K562 (cell line): ENCODE measurements at regions not wholly inside any gene's neighbourhood (a gene's known extent, or its start where the extent isn't known, plus 50 kb on each side); places are given as distances from the start of the nearest gene placed in this dataset.
"Not testable (repeated sequence)": the region's sequence is repeated elsewhere in the genome, so short reads cannot be mapped to it uniquely, and the experiment has no call there.

Experiments used
- ATAC-seq: fragments of 200-7000 bp; cut with Tn5 transposase; 3 replicates; pipeline ENCODE4 v1.9.1; 2020; ENCODE audit warnings: moderate library complexity
- BruUV-seq: library from RNA; stranded (reverse); fragments of 400-500 nt; replicated peaks from 2 replicates; lab custom pipeline; 2021; lab: Mats Ljungman, UMichigan
- CTCF ChIA-PET: fragments of 300-600 bp; formaldehyde crosslinking; extraction: SDS; loops from one replicate; lab custom pipeline; 2021; ENCODE audit warnings: low intra/inter-chr PET ratio; lab: Yijun Ruan, JAX
- POLR2A ChIA-PET: fragments of 300-600, 350-650 bp; sonication (Branson Sonifier 250); formaldehyde crosslinking; extraction: SDS; loops from one replicate; lab custom pipeline; 2021; ENCODE audit warnings: antibody characterized with exemption, inconsistent platforms; lab: Yijun Ruan, JAX
- DNase-seq, 4 experiments: peaks; one replicate each; pipeline versions ENCODE4 v3.0.0 to v3.0.0-alpha.2; 2011 to 2018; ENCODE audit warnings: low spot score in 3 of 4, mixed read lengths in 3 of 4; ENCODE audit errors: extremely low read depth in 1 of 4
- FAIRE-seq: peaks from 2 replicates; lab custom pipeline; 2011; peaks lifted over from hg19 to GRCh38; lab: Jason Lieb, UNC
- H2AFZ ChIP-seq: 2 replicates; pipeline ENCODE4 v1.6.0; 2011; ENCODE audit warnings: low read depth, low read length, control low read depth, inconsistent platforms
- H3K27ac ChIP-seq: fragments of 200-600 bp; 3 replicates; pipeline ENCODE4 v1.8.0; 2011; ENCODE audit warnings: low read depth, mild to moderate bottlenecking, control low read depth, inconsistent platforms, low read length, moderate library complexity, mixed read lengths; ENCODE audit errors: extremely low read depth
- H3K27me3 ChIP-seq, 2 experiments: fragments of 300-600 bp in 1 of 2; 2 replicates in 1 of 2; 3 replicates in 1 of 2; pipeline versions ENCODE4 v1.6.0 to v1.8.0; 2011; ENCODE audit warnings: inconsistent platforms in 2 of 2, low read length in 2 of 2, mild to moderate bottlenecking in 1 of 2, mixed read lengths in 1 of 2, moderate library complexity in 1 of 2; ENCODE audit not compliant: control insufficient read depth in 2 of 2, insufficient read depth in 2 of 2
- H3K36me3 ChIP-seq: fragments of 300-600 bp; 3 replicates; pipeline ENCODE4 v1.8.0; 2011; ENCODE audit warnings: mild to moderate bottlenecking, low read length, inconsistent platforms; ENCODE audit not compliant: control insufficient read depth, insufficient read depth
- H3K4me1 ChIP-seq, 2 experiments: fragments of 200-600 bp in 1 of 2; replicated peaks in 1 of 2; 2 replicates in 1 of 2; 3 replicates in 1 of 2; pipeline versions ENCODE4 v1.5.1 to v1.8.0; 2011; ENCODE audit warnings: inconsistent platforms in 2 of 2, low read length in 2 of 2, mild to moderate bottlenecking in 1 of 2, mixed read lengths in 1 of 2, moderate library complexity in 1 of 2; ENCODE audit not compliant: control insufficient read depth in 2 of 2, insufficient read depth in 2 of 2
- H3K4me2 ChIP-seq: 2 replicates; pipeline ENCODE4 v1.6.1; 2011; ENCODE audit warnings: low read length, control low read depth, inconsistent platforms, mixed read lengths; ENCODE audit not compliant: insufficient read depth
- H3K4me3 ChIP-seq: fragments of 200-600 bp; sonication (generic), shearing (Covaris generic); 2 replicates; pipeline ENCODE4 v1.5.1; 2016; ENCODE audit warnings: control low read depth, inconsistent platforms
- H3K79me2 ChIP-seq: fragments of 200-600 bp; 3 replicates; pipeline ENCODE4 v1.8.0; 2011; ENCODE audit warnings: low read length, inconsistent platforms; ENCODE audit not compliant: control insufficient read depth, insufficient read depth
- H3K9ac ChIP-seq, 2 experiments: 2 replicates each; pipeline versions ENCODE4 v1.6.0 to v1.6.1; 2011; ENCODE audit warnings: low read depth in 2 of 2, low read length in 2 of 2, control low read depth in 1 of 2, inconsistent platforms in 1 of 2, mild to moderate bottlenecking in 1 of 2, mixed read lengths in 1 of 2; ENCODE audit not compliant: insufficient read depth in 1 of 2
- H3K9me1 ChIP-seq: one replicate; pipeline ENCODE4 v1.6.0; 2011; ENCODE audit warnings: inconsistent platforms, mild to moderate bottlenecking, low read length, moderate library complexity; ENCODE audit not compliant: control insufficient read depth, insufficient read depth
- H3K9me3 ChIP-seq: replicated peaks from 2 replicates; pipeline ENCODE4 v1.5.1; 2011; ENCODE audit warnings: low read depth, low read length, inconsistent platforms; ENCODE audit not compliant: control insufficient read depth, insufficient read depth
- H4K20me1 ChIP-seq: replicated peaks from 2 replicates; pipeline ENCODE4 v1.6.1; 2011; ENCODE audit warnings: low read length, inconsistent platforms, mixed read lengths; ENCODE audit not compliant: control insufficient read depth, insufficient read depth
- FIP1L1 ChIP-seq: fragments of 200-400 bp; formaldehyde crosslinking; IDR thresholded peaks from 2 replicates; pipeline ENCODE4 v1.6.1; 2018; ENCODE audit warnings: mild to moderate bottlenecking, low read depth, low read length; ENCODE audit not compliant: poor library complexity, severe bottlenecking
- POLR2B ChIP-seq: fragments of 450-650 bp; IDR thresholded peaks from 2 replicates; pipeline ENCODE4 v1.6.1; 2018; ENCODE audit warnings: low read depth; ENCODE audit not compliant: partially characterized antibody
- TEAD4 ChIP-seq, 2 experiments: sonication (generic) in 1 of 2; formaldehyde crosslinking in 1 of 2; IDR thresholded peaks; 2 replicates each; pipeline versions ENCODE4 v1.6.1 to v1.8.0; 2012 to 2022; ENCODE audit warnings: borderline replicate concordance in 1 of 2, inconsistent platforms in 1 of 2, low read length in 1 of 2, mild to moderate bottlenecking in 1 of 2, missing genetic modification reagents in 1 of 2
- ZFP36 ChIP-seq: fragments of 150-350 bp; IDR thresholded peaks from 2 replicates; pipeline ENCODE4 v1.6.1; 2018; ENCODE audit warnings: low read length, low read depth; ENCODE audit not compliant: partially characterized antibody
- ZNF133 ChIP-seq: fragments of 250-450 bp; sonication (Bioruptor Pico); IDR thresholded peaks from 2 replicates; pipeline ENCODE4 v1.4.0; 2020; ENCODE audit warnings: mild to moderate bottlenecking
- WGBS: fragments of 100-300 bp; shearing (Covaris generic); methylation state at CpG from one replicate; pipeline ENCODE4 v1.1.6; 2016; ENCODE audit warnings: low coverage, mixed read lengths; ENCODE audit not compliant: insufficient coverage; ENCODE audit errors: missing lambda C conversion rate; 5-methylcytosine and 5-hydroxymethylcytosine counted together
- in situ Hi-C: fragments of 300-500 bp; cut with MboI; formaldehyde crosslinking; loops from 4 replicates; pipeline ENCODE4 v1.15.0; 2018; ENCODE audit warnings: inconsistent platforms, mixed read lengths
- intact Hi-C: fragments of 100-400 bp; cut with micrococcal nuclease; formaldehyde crosslinking; loops from 2 replicates; pipeline ENCODE4 v1.14.2; 2022
- TF ChIP-seq, protein P1 (sequence below): fragments of 250-450 bp; sonication (Bioruptor Pico); IDR thresholded peaks from 2 replicates; pipeline ENCODE4 v1.5.0; 2021
- TF ChIP-seq, protein P2 (sequence below), 2 experiments: fragments of 450-650 bp; conservative IDR thresholded peaks; 2 replicates each; pipeline ENCODE4 v1.6.1; 2017; ENCODE audit warnings: mild to moderate bottlenecking in 2 of 2, moderate library complexity in 2 of 2
- TF ChIP-seq, protein P3 (sequence below): fragments of 450-650 bp; IDR thresholded peaks from 2 replicates; pipeline ENCODE4 v1.6.1; 2016; ENCODE audit warnings: antibody characterized with exemption
- TF ChIP-seq, protein P4 (sequence below): fragments of 450-650 bp; formaldehyde crosslinking; IDR thresholded peaks from 2 replicates; pipeline ENCODE4 v1.4.0; 2022; ENCODE audit warnings: missing genetic modification characterization

DNA sequence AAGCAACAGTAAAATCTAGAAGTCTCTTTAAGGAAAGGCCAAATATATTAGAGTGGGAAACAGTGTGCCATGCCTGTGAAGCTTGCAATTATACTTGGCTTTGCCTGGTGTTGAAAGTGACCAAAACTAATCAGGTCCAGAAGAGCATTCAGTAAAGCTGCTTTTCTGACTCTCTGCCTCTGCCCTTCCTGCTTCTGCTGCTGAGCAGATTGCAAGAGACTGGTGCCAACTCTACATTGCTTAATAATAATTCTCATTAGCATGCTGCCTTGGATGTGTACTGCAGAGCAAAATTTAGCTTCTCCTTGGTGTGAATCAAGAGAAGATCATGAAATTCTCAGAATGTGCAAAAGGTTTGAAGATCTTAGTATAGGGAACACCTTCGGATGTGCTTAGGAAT lies 120.4 kb upstream of the RFX3 start (continued):
- TF ChIP-seq, protein P1, sequence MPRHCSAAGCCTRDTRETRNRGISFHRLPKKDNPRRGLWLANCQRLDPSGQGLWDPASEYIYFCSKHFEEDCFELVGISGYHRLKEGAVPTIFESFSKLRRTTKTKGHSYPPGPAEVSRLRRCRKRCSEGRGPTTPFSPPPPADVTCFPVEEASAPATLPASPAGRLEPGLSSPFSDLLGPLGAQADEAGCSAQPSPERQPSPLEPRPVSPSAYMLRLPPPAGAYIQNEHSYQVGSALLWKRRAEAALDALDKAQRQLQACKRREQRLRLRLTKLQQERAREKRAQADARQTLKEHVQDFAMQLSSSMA (CRISPR knock-in tag): no peak
- no peak for TF ChIP-seq POLR2B

DNA sequence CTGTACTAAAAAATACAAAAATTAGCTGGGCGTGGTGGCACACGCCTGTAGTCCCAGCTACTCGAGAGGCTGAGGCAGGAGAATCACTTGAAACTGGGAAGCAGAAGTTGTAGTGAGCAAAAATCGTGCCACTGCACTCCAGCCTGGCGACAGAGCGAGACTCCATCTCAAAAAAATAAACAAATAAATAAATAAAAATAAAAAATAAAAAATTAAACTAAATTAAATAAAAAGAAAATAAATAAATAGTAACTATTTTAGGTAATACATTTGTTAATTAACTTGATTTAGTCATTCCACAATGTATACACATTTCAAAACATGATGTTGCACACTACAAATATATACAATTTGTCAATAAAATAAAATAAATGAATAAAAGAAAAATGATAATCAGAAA lies 116.3 kb upstream of the RFX3 start:
- CTCF ChIA-PET, H3K27me3 ChIP-seq, DNase-seq, H2AFZ ChIP-seq, in situ Hi-C loops, ATAC-seq, H3K9ac ChIP-seq, H3K4me2 ChIP-seq, POLR2A ChIA-PET, H3K4me3 ChIP-seq, H3K9me1 ChIP-seq, H4K20me1 ChIP-seq, BruUV-seq, H3K27ac ChIP-seq, H3K79me2 ChIP-seq, H3K4me1 ChIP-seq, H3K36me3 ChIP-seq, H3K9me3 ChIP-seq, intact Hi-C loops, FAIRE-seq: not testable (repeated sequence)
- WGBS: 54% methylated on average over 6 of the region's 6 CpGs

DNA sequence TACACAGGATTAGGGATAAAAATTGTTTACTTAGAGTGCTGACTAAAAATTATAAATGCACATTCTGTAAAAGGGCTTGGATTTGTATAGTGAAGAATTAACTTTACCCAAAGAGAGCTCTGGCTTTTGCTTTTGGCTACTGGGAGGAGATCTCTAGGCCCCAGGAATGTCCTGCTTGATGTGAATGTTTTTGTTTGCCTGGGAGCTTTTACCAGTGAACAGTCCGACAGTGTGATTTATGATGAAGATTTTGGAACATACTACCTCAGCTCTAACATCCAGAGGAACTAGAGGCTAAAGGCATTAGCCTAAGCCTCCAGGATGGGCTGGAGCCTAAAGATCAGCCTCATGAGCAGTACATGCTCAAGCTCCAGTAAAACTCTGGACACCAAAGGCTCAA lies 103.7 kb upstream of the RFX3 start:
- no peaks in the 10 kb centered on the region for H3K27me3 ChIP-seq
- no peaks in the 10 kb centered on the region for H3K4me1 ChIP-seq
- ATAC-seq: no peak
- no peak overlapping the region for H3K27ac ChIP-seq
- no TSS peak for BruUV-seq
- 13% methylated on average over 1 of the region's 1 CpG for WGBS
- H3K4me3 ChIP-seq: no peak overlapping the region
- H3K36me3 ChIP-seq: no peaks in the 10 kb centered on the region
- no peaks in the 10 kb centered on the region for H4K20me1 ChIP-seq
- no peaks in the 10 kb centered on the region for H3K9me1 ChIP-seq
- no peak overlapping the region for H3K9ac ChIP-seq
- no peak overlapping the region for H3K4me2 ChIP-seq
- no peak overlapping the region for H2AFZ ChIP-seq
- no peak for FAIRE-seq
- intact Hi-C loops: no loop called here
- in situ Hi-C loops: no loop called here
- no peaks in the 10 kb centered on the region for H3K79me2 ChIP-seq
- POLR2A ChIA-PET: no interaction called here
- CTCF ChIA-PET: no interaction called here
- H3K9me3 ChIP-seq: no peaks in the 10 kb centered on the region
- DNase-seq: no peak
- TF ChIP-seq FIP1L1 (no peak), ZFP36 (no peak), TEAD4 (IDR thresholded peaks at IDR 0.05; ENCODE audit: low read length) (no peak), TEAD4 (CRISPR knock-in tag; IDR thresholded peaks at IDR 0.05; ENCODE audit: borderline replicate concordance) (no peak), ZNF133 (CRISPR knock-in tag) (no peak)
- TF ChIP-seq, protein P2, sequence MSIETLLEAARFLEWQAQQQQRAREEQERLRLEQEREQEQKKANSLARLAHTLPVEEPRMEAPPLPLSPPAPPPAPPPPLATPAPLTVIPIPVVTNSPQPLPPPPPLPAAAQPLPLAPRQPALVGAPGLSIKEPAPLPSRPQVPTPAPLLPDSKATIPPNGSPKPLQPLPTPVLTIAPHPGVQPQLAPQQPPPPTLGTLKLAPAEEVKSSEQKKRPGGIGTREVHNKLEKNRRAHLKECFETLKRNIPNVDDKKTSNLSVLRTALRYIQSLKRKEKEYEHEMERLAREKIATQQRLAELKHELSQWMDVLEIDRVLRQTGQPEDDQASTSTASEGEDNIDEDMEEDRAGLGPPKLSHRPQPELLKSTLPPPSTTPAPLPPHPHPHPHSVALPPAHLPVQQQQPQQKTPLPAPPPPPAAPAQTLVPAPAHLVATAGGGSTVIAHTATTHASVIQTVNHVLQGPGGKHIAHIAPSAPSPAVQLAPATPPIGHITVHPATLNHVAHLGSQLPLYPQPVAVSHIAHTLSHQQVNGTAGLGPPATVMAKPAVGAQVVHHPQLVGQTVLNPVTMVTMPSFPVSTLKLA (conservative IDR thresholded peaks at IDR 0.05): no peak
- TF ChIP-seq, protein P3, sequence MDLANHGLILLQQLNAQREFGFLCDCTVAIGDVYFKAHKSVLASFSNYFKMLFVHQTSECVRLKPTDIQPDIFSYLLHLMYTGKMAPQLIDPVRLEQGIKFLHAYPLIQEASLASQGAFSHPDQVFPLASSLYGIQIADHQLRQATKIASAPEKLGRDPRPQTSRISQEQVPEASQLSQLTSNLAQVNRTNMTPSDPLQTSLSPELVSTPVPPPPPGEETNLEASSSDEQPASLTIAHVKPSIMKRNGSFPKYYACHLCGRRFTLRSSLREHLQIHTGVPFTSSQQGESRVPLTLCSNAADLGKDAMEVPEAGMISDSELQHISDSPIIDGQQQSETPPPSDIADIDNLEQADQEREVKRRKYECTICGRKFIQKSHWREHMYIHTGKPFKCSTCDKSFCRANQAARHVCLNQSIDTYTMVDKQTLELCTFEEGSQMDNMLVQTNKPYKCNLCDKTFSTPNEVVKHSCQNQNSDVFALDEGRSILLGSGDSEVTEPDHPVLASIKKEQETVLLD: no peak
- TF ChIP-seq, protein P4, sequence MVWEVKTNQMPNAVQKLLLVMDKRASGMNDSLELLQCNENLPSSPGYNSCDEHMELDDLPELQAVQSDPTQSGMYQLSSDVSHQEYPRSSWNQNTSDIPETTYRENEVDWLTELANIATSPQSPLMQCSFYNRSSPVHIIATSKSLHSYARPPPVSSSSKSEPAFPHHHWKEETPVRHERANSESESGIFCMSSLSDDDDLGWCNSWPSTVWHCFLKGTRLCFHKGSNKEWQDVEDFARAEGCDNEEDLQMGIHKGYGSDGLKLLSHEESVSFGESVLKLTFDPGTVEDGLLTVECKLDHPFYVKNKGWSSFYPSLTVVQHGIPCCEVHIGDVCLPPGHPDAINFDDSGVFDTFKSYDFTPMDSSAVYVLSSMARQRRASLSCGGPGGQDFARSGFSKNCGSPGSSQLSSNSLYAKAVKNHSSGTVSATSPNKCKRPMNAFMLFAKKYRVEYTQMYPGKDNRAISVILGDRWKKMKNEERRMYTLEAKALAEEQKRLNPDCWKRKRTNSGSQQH (CRISPR knock-in tag): no peak
